GM23338 (cell line): ENCODE measurements at regions not wholly inside any gene's neighbourhood (a gene's known extent, or its start where the extent isn't known, plus 50 kb on each side); places are given as distances from the start of the nearest gene placed in this dataset.

ENCODE experiments used
- ATAC-seq: fragments of 200-7000 bp; cut with Tn5 transposase; 3 replicates; pipeline ENCODE4 v1.9.1; 2020
- DNase-seq: peaks from one replicate; pipeline ENCODE4 v3.0.0-alpha.2; 2015; ENCODE audit warnings: low spot score
- H2AFZ ChIP-seq: fragments of 200-600 bp; sonication (generic); 2 replicates; pipeline ENCODE4 v1.8.0; 2016; ENCODE audit warnings: antibody characterized with exemption, mild to moderate bottlenecking, moderate library complexity
- H3F3A ChIP-seq: fragments of 200-600 bp; sonication (generic); replicated peaks from 2 replicates; pipeline ENCODE4 v1.8.0; 2017; ENCODE audit warnings: antibody characterized with exemption, mixed run types, low read depth
- H3K27ac ChIP-seq: fragments of 200-600 bp; sonication (generic); 2 replicates; pipeline ENCODE4 v1.6.1; 2016; ENCODE audit warnings: low read depth
- H3K27me3 ChIP-seq: fragments of 200-600 bp; sonication (generic); 2 replicates; pipeline ENCODE4 v1.8.0; 2016; ENCODE audit warnings: mild to moderate bottlenecking, mixed run types, moderate library complexity; ENCODE audit not compliant: insufficient read depth
- H3K36me3 ChIP-seq: fragments of 200-600 bp; sonication (generic); 2 replicates; pipeline ENCODE4 v1.8.0; 2016; ENCODE audit warnings: mild to moderate bottlenecking; ENCODE audit not compliant: insufficient read depth
- H3K4me1 ChIP-seq: fragments of 200-600 bp; sonication (generic); 2 replicates; pipeline ENCODE4 v1.8.0; 2016; ENCODE audit warnings: mild to moderate bottlenecking, moderate library complexity; ENCODE audit not compliant: insufficient read depth
- H3K4me2 ChIP-seq: fragments of 200-600 bp; sonication (generic); 2 replicates; pipeline ENCODE4 v1.7.1; 2017; ENCODE audit warnings: mixed run types
- H3K4me3 ChIP-seq: fragments of 200-600 bp; sonication (generic); 2 replicates; pipeline ENCODE4 v1.6.1; 2016; ENCODE audit warnings: mixed run types
- H3K79me2 ChIP-seq: fragments of 200-600 bp; sonication (generic); replicated peaks from 2 replicates; pipeline ENCODE4 v1.8.0; 2017; ENCODE audit warnings: mild to moderate bottlenecking; ENCODE audit not compliant: insufficient read depth
- H3K9me2 ChIP-seq: fragments of 200-600 bp; sonication (generic); 2 replicates; pipeline ENCODE4 v1.8.0; 2017; ENCODE audit not compliant: insufficient read depth
- H4K20me1 ChIP-seq: fragments of 200-600 bp; sonication (generic); replicated peaks from 2 replicates; pipeline ENCODE4 v1.8.0; 2017; ENCODE audit warnings: mild to moderate bottlenecking; ENCODE audit not compliant: insufficient read depth
- H3K27ac Mint-ChIP-seq: 2 replicates; pipeline ENCODE4 v1.8.0; 2020; ENCODE audit warnings: inconsistent platforms, mild to moderate bottlenecking, moderate library complexity, mixed read lengths
- H3K27me3 Mint-ChIP-seq: 3 replicates; pipeline ENCODE4 v1.8.0; 2022; ENCODE audit warnings: low read depth, mild to moderate bottlenecking, moderate library complexity, mixed read lengths, inconsistent platforms; ENCODE audit not compliant: insufficient read depth, poor library complexity
- H3K36me3 Mint-ChIP-seq: 3 replicates; pipeline ENCODE4 v1.8.0; 2021; ENCODE audit warnings: low read depth, mild to moderate bottlenecking, inconsistent platforms, moderate library complexity, mixed read lengths
- H3K4me1 Mint-ChIP-seq: 3 replicates; pipeline ENCODE4 v1.8.0; 2020; ENCODE audit warnings: mild to moderate bottlenecking, inconsistent platforms, mixed read lengths
- H3K4me3 Mint-ChIP-seq: 3 replicates; pipeline ENCODE4 v1.8.0; 2021; ENCODE audit warnings: moderate library complexity, mild to moderate bottlenecking, inconsistent platforms, mixed read lengths
- H3K9me3 Mint-ChIP-seq: 3 replicates; pipeline ENCODE4 v1.8.0; 2020; ENCODE audit warnings: moderate library complexity, mild to moderate bottlenecking, inconsistent platforms, mixed read lengths
- CREB1 ChIP-seq: fragments of 250-450 bp; sonication (Bioruptor Pico); IDR thresholded peaks from 2 replicates; pipeline ENCODE4 v1.5.0; 2020; ENCODE audit warnings: low read depth, mild to moderate bottlenecking, moderate library complexity
- EZH2phosphoT487 ChIP-seq: fragments of 200-600 bp; sonication (generic); IDR thresholded peaks from one replicate; pipeline ENCODE4 v1.8.1; 2018; ENCODE audit warnings: antibody characterized with exemption; ENCODE audit not compliant: unreplicated experiment
- JUNB ChIP-seq: IDR thresholded peaks from one replicate; pipeline ENCODE4 v1.6.1; 2016; ENCODE audit warnings: antibody characterized with exemption; ENCODE audit not compliant: unreplicated experiment
- NANOG ChIP-seq: IDR thresholded peaks from 2 replicates; pipeline ENCODE4 v1.6.1; 2016; ENCODE audit warnings: antibody characterized with exemption, borderline replicate concordance
- POLR2AphosphoS5 ChIP-seq: IDR thresholded peaks from 2 replicates; pipeline ENCODE4 v1.6.1; 2016; ENCODE audit warnings: antibody characterized with exemption, low read depth
- STAT1 ChIP-seq: IDR thresholded peaks from one replicate; pipeline ENCODE4 v1.6.1; 2016; ENCODE audit warnings: antibody characterized with exemption; ENCODE audit not compliant: unreplicated experiment
- ZNF114 ChIP-seq: fragments of 250-450 bp; sonication (Bioruptor Pico); IDR thresholded peaks from 2 replicates; pipeline ENCODE4 v1.5.0; 2020; ENCODE audit warnings: mild to moderate bottlenecking, moderate library complexity
- ZNF331 ChIP-seq: fragments of 250-450 bp; sonication (Bioruptor Pico); IDR thresholded peaks from 2 replicates; pipeline ENCODE4 v1.5.0; 2020; ENCODE audit warnings: low read depth, mild to moderate bottlenecking, moderate library complexity
- TF ChIP-seq, protein P1 (sequence below), 2 experiments: fragments of 200-600 bp in 1 of 2; sonication (generic) in 1 of 2; conservative IDR thresholded peaks; 2 replicates each; pipeline versions ENCODE4 v1.5.1 to v1.6.1; 2016 to 2017; ENCODE audit warnings: antibody characterized with exemption in 2 of 2, low read depth in 2 of 2, mild to moderate bottlenecking in 2 of 2, moderate library complexity in 1 of 2
- TF ChIP-seq, protein P2 (sequence below): IDR thresholded peaks from one replicate; pipeline ENCODE4 v1.6.1; 2018; ENCODE audit warnings: antibody characterized with exemption; ENCODE audit not compliant: unreplicated experiment
- TF ChIP-seq, protein P3 (sequence below): IDR thresholded peaks from 2 replicates; pipeline ENCODE4 v1.6.1; 2016; ENCODE audit warnings: antibody characterized with exemption

DNA sequence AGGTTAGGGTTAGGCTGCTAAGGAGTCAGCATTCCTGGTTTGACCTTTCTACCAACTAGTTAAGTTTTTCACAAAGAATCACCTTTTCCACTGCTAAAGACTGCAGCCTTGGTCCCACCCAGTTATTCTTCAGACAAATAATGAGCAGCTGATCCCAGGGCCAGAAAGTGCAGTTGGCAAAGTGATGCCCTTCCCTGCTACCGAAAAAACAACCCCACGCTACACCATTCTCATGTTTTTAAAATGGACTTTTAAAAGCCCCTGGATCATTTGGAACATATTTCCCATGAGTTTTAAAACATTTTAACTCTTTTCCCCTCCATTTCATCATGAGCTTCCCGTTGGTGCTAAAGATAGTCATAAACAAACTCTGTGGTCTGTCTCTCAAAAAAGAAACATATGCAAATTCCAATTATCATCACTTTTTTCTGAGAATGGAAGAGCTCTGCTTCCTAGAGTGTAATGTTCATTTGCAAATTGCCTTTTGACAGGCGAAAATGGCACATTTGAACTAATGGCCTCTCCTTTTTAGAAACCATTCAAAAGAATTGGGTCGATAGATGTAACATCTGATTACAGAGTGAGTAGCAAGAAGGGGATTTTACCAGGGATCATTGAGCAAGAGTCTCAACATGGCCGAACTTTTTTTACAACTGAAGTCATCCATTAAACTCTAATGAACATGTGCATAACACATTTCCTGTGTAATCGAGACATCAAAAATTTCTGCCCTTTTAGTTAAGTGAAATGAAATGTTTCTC lies 129.3 kb upstream of the RAP1B start (continued):
- no peak for TF ChIP-seq EZH2phosphoT487
- TF ChIP-seq, protein P1, sequence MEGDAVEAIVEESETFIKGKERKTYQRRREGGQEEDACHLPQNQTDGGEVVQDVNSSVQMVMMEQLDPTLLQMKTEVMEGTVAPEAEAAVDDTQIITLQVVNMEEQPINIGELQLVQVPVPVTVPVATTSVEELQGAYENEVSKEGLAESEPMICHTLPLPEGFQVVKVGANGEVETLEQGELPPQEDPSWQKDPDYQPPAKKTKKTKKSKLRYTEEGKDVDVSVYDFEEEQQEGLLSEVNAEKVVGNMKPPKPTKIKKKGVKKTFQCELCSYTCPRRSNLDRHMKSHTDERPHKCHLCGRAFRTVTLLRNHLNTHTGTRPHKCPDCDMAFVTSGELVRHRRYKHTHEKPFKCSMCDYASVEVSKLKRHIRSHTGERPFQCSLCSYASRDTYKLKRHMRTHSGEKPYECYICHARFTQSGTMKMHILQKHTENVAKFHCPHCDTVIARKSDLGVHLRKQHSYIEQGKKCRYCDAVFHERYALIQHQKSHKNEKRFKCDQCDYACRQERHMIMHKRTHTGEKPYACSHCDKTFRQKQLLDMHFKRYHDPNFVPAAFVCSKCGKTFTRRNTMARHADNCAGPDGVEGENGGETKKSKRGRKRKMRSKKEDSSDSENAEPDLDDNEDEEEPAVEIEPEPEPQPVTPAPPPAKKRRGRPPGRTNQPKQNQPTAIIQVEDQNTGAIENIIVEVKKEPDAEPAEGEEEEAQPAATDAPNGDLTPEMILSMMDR (conservative IDR thresholded peaks at IDR 0.05; ENCODE audit: low read depth in 2 of 2) = no peak
- TF ChIP-seq, protein P2, sequence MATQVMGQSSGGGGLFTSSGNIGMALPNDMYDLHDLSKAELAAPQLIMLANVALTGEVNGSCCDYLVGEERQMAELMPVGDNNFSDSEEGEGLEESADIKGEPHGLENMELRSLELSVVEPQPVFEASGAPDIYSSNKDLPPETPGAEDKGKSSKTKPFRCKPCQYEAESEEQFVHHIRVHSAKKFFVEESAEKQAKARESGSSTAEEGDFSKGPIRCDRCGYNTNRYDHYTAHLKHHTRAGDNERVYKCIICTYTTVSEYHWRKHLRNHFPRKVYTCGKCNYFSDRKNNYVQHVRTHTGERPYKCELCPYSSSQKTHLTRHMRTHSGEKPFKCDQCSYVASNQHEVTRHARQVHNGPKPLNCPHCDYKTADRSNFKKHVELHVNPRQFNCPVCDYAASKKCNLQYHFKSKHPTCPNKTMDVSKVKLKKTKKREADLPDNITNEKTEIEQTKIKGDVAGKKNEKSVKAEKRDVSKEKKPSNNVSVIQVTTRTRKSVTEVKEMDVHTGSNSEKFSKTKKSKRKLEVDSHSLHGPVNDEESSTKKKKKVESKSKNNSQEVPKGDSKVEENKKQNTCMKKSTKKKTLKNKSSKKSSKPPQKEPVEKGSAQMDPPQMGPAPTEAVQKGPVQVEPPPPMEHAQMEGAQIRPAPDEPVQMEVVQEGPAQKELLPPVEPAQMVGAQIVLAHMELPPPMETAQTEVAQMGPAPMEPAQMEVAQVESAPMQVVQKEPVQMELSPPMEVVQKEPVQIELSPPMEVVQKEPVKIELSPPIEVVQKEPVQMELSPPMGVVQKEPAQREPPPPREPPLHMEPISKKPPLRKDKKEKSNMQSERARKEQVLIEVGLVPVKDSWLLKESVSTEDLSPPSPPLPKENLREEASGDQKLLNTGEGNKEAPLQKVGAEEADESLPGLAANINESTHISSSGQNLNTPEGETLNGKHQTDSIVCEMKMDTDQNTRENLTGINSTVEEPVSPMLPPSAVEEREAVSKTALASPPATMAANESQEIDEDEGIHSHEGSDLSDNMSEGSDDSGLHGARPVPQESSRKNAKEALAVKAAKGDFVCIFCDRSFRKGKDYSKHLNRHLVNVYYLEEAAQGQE = no peak
- no peak for TF ChIP-seq STAT1
- TF ChIP-seq CREB1 (CRISPR knock-in tag) = no peak

DNA sequence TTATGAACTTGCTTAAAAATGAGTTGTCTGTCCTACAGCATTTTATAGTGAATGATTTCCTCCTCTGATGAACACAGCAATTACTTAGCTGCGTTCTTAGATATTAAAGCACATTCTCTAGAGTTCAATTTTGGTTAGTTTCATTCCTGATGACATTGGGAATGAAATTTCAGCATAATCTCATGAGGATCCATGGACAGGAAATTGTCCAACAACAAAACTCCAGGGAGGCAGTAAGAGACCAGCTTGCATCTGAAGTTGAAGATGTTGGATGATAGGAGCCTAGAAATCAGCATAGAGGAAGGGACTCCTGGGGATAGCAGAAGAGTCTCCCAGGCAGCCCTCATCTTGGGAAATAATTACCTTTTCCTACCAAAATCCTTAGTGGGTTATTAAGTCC lies 128.7 kb upstream of the RAP1B start:
- Histone ChIP-seq H2AFZ (no peak overlapping the region), H3K27me3 (no peaks in the 10 kb centered on the region), H3K9me2 (no peaks in the 10 kb centered on the region), H3F3A (no peaks in the 10 kb centered on the region), H3K4me3 (no peak overlapping the region), H3K4me2 (no peak overlapping the region), H3K27ac (no peak overlapping the region), H3K79me2 (no peaks in the 10 kb centered on the region), H4K20me1 (no peaks in the 10 kb centered on the region), H3K36me3 (no peaks in the 10 kb centered on the region), H3K4me1 (no peaks in the 10 kb centered on the region)
- no peak overlapping the region for H3K4me3 Mint-ChIP-seq
- H3K27me3 Mint-ChIP-seq = no peaks in the 10 kb centered on the region
- H3K36me3 Mint-ChIP-seq = no peaks in the 10 kb centered on the region
- ATAC-seq = no peak
- H3K4me1 Mint-ChIP-seq = peaks cover 8% of the 10 kb centered on the region; the same call in 2 of the 3 replicates
- H3K9me3 Mint-ChIP-seq = peaks cover 7% of the 10 kb centered on the region; the same call in 1 of the 3 replicates
- no peak for DNase-seq
- H3K27ac Mint-ChIP-seq = no peak overlapping the region
- TF ChIP-seq CREB1 (CRISPR knock-in tag) (no peak), STAT1 (no peak), ZNF331 (CRISPR knock-in tag) (no peak), ZNF114 (CRISPR knock-in tag) (no peak), NANOG (no peak), JUNB (no peak), POLR2AphosphoS5 (no peak), EZH2phosphoT487 (no peak)
- TF ChIP-seq, protein P3, sequence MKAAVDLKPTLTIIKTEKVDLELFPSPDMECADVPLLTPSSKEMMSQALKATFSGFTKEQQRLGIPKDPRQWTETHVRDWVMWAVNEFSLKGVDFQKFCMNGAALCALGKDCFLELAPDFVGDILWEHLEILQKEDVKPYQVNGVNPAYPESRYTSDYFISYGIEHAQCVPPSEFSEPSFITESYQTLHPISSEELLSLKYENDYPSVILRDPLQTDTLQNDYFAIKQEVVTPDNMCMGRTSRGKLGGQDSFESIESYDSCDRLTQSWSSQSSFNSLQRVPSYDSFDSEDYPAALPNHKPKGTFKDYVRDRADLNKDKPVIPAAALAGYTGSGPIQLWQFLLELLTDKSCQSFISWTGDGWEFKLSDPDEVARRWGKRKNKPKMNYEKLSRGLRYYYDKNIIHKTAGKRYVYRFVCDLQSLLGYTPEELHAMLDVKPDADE = no peak
- TF ChIP-seq, protein P1 (conservative IDR thresholded peaks at IDR 0.05; ENCODE audit: low read depth in 2 of 2) = no peak
